H9 (cell line): ENCODE measurements at regions not wholly inside any gene's neighbourhood (a gene's known extent, or its start where the extent isn't known, plus 50 kb on each side); places are given as distances from the start of the nearest gene placed in this dataset.

Source experiments
- DNase-seq: peaks from one replicate; pipeline ENCODE4 v3.0.0-alpha.2; 2017
- H2AFZ ChIP-seq: one replicate; pipeline ENCODE4 v1.6.1; 2013; ENCODE audit warnings: mild to moderate bottlenecking, low read length, control low read depth, moderate library complexity
- H2AK5ac ChIP-seq: 2 replicates; pipeline ENCODE4 v1.6.1; 2013; ENCODE audit warnings: low read length, control low read depth, mixed read lengths; ENCODE audit not compliant: insufficient read length
- H2BK120ac ChIP-seq: one replicate; pipeline ENCODE4 v1.6.1; 2013; ENCODE audit warnings: low read depth, mild to moderate bottlenecking, low read length, control low read depth, inconsistent platforms; ENCODE audit not compliant: poor library complexity, severe bottlenecking
- H2BK12ac ChIP-seq: 2 replicates; pipeline ENCODE4 v1.6.1; 2013; ENCODE audit warnings: low read length, control low read depth, mixed read lengths, low read depth; ENCODE audit not compliant: insufficient read length
- H2BK15ac ChIP-seq: 2 replicates; pipeline ENCODE4 v1.6.1; 2013; ENCODE audit warnings: low read depth, low read length, control low read depth
- H2BK20ac ChIP-seq: one replicate; pipeline ENCODE4 v1.6.1; 2013; ENCODE audit warnings: low read depth, mild to moderate bottlenecking, low read length, control low read depth, inconsistent platforms; ENCODE audit not compliant: poor library complexity, severe bottlenecking
- H2BK5ac ChIP-seq: 2 replicates; pipeline ENCODE4 v1.6.1; 2013; ENCODE audit warnings: low read length, control low read depth, mixed read lengths; ENCODE audit not compliant: insufficient read length
- H3K14ac ChIP-seq: 2 replicates; pipeline ENCODE4 v1.6.1; 2013; ENCODE audit warnings: low read length, control low read depth; ENCODE audit not compliant: insufficient read depth
- H3K18ac ChIP-seq: 2 replicates; pipeline ENCODE4 v1.6.1; 2013; ENCODE audit warnings: low read depth, mild to moderate bottlenecking, mixed read lengths, low read length, control low read depth; ENCODE audit not compliant: insufficient read length
- H3K23ac ChIP-seq: 2 replicates; pipeline ENCODE4 v1.6.1; 2013; ENCODE audit warnings: low read length, control low read depth, mixed read lengths, low read depth; ENCODE audit not compliant: insufficient read length
- H3K23me2 ChIP-seq: 2 replicates; pipeline ENCODE4 v1.6.1; 2013; ENCODE audit warnings: low read depth, mild to moderate bottlenecking, mixed read lengths, low read length, control low read depth; ENCODE audit not compliant: insufficient read length, poor library complexity, severe bottlenecking
- H3K27ac ChIP-seq: 2 replicates; pipeline ENCODE4 v1.5.1; 2013; ENCODE audit warnings: low read length, control low read depth, mixed read lengths, low read depth; ENCODE audit not compliant: insufficient read length
- H3K27me3 ChIP-seq: 2 replicates; pipeline ENCODE4 v1.6.1; 2013; ENCODE audit warnings: low read length, control low read depth, inconsistent platforms; ENCODE audit not compliant: insufficient read depth
- H3K4ac ChIP-seq: 2 replicates; pipeline ENCODE4 v1.6.1; 2013; ENCODE audit warnings: low read depth, mild to moderate bottlenecking, control low read depth, inconsistent platforms, low read length, moderate library complexity
- H3K4me1 ChIP-seq: 2 replicates; pipeline ENCODE4 v1.6.1; 2013; ENCODE audit warnings: low read length, control low read depth, inconsistent platforms; ENCODE audit not compliant: insufficient read depth
- H3K4me2 ChIP-seq: 2 replicates; pipeline ENCODE4 v1.6.1; 2013; ENCODE audit warnings: low read length, control low read depth, mixed read lengths; ENCODE audit not compliant: insufficient read length, insufficient read depth
- H3K56ac ChIP-seq: 2 replicates; pipeline ENCODE4 v1.6.1; 2013; ENCODE audit warnings: low read depth, mild to moderate bottlenecking, mixed read lengths, low read length, control low read depth; ENCODE audit not compliant: insufficient read length
- H3K79me1 ChIP-seq: 2 replicates; pipeline ENCODE4 v1.6.1; 2013; ENCODE audit warnings: low read depth, mild to moderate bottlenecking, moderate library complexity, low read length, control low read depth, inconsistent platforms; ENCODE audit not compliant: insufficient read depth, poor library complexity, severe bottlenecking
- H3K79me2 ChIP-seq: 2 replicates; pipeline ENCODE4 v1.6.1; 2013; ENCODE audit warnings: low read length, control low read depth, inconsistent platforms; ENCODE audit not compliant: insufficient read depth
- H3K9ac ChIP-seq: 2 replicates; pipeline ENCODE4 v1.6.1; 2013; ENCODE audit warnings: low read length, control low read depth, mixed read lengths; ENCODE audit not compliant: insufficient read length; ENCODE audit errors: extremely low read depth
- H3K9me3 ChIP-seq: one replicate; pipeline ENCODE4 v1.6.1; 2013; ENCODE audit warnings: low read depth, low read length, inconsistent platforms; ENCODE audit not compliant: control insufficient read depth
- H3T11ph ChIP-seq: one replicate; pipeline ENCODE4 v1.6.1; 2013; ENCODE audit warnings: mild to moderate bottlenecking, low read length, control low read depth, inconsistent platforms
- H4K20me1 ChIP-seq: one replicate; pipeline ENCODE4 v1.6.1; 2013; ENCODE audit not compliant: control insufficient read depth, insufficient read length, insufficient read depth
- H4K5ac ChIP-seq: 2 replicates; pipeline ENCODE4 v1.6.1; 2013; ENCODE audit warnings: low read depth, mild to moderate bottlenecking, mixed read lengths, low read length, control low read depth; ENCODE audit not compliant: insufficient read length
- H4K8ac ChIP-seq: replicated peaks from 2 replicates; pipeline ENCODE4 v1.6.1; 2013; ENCODE audit warnings: low read length, control low read depth, mixed read lengths, low read depth; ENCODE audit not compliant: insufficient read length
- H4K91ac ChIP-seq: 2 replicates; pipeline ENCODE4 v1.6.1; 2013; ENCODE audit warnings: low read depth, mild to moderate bottlenecking, moderate library complexity, mixed read lengths, low read length, control low read depth; ENCODE audit not compliant: insufficient read length
- H3K27ac Mint-ChIP-seq, 3 experiments: 2 replicates in 2 of 3; 3 replicates in 1 of 3; pipeline ENCODE4 v1.8.0; 2020 to 2021; ENCODE audit warnings: mixed read lengths in 3 of 3, mild to moderate bottlenecking in 1 of 3, moderate library complexity in 1 of 3
- H3K27me3 Mint-ChIP-seq: 2 replicates; pipeline ENCODE4 v1.8.0; 2021; ENCODE audit warnings: low read depth, mild to moderate bottlenecking, moderate library complexity, mixed read lengths
- H3K36me3 Mint-ChIP-seq, 3 experiments: 2 replicates in 2 of 3; 3 replicates in 1 of 3; pipeline ENCODE4 v1.8.0; 2020 to 2021; ENCODE audit warnings: low read depth in 3 of 3, mixed read lengths in 3 of 3; ENCODE audit not compliant: insufficient read depth in 1 of 3
- H3K4me1 Mint-ChIP-seq, 2 experiments: 2 replicates each; pipeline ENCODE4 v1.8.0; 2020; ENCODE audit warnings: mixed read lengths in 2 of 2
- H3K4me3 Mint-ChIP-seq, 2 experiments: 2 replicates in 1 of 2; 3 replicates in 1 of 2; pipeline ENCODE4 v1.8.0; 2020 to 2021; ENCODE audit warnings: mild to moderate bottlenecking in 2 of 2, mixed read lengths in 2 of 2, moderate library complexity in 1 of 2
- H3K9me3 Mint-ChIP-seq, 2 experiments: 2 replicates in 1 of 2; 3 replicates in 1 of 2; pipeline ENCODE4 v1.8.0; 2020; ENCODE audit warnings: mild to moderate bottlenecking in 2 of 2, mixed read lengths in 2 of 2, moderate library complexity in 1 of 2
- CTCF ChIP-seq: fragments of 200-600 bp; sonication (generic); conservative IDR thresholded peaks from 3 replicates; pipeline ENCODE4 v1.8.0; 2021; ENCODE audit warnings: antibody characterized with exemption, mild to moderate bottlenecking
- WGBS: extraction: QIAGEN DNeasy Blood & Tissue Kit; methylation state at CpG from one replicate; pipeline ENCODE4 v1.1.7; 2013; ENCODE audit warnings: missing lambda C conversion rate, low lambda C conversion rate, mixed read lengths; ENCODE audit not compliant: insufficient read length; ENCODE audit errors: extremely low coverage; 5-methylcytosine and 5-hydroxymethylcytosine counted together

DNA sequence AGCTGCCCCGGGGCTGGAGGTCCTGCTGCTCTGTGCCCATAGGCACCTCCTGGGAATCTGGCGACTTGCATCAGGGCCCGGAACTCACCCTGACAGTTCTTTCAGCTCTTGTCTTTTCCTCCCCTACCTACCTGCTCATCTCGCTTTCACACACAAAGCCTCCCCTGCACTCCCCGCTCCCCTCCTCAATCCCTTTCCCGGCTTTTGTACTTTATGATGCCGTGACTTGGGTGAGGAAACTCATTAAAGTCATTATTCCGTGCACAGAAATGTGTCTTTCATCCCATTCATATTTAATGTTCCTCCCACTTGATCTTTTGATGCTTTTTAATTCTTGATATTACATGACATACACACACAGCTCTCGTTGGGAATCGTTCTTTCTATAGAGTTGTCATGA lies 218.6 kb downstream of the RPS24 start:
- no peak overlapping the region for H2AK5ac ChIP-seq
- no peaks in the 10 kb centered on the region for H3K79me1 ChIP-seq
- Mint-ChIP-seq H3K27ac (no peak overlapping the region), H3K27me3 (no peaks in the 10 kb centered on the region; the same call in 1 of the 2 replicates), H3K9me3 (no peaks in the 10 kb centered on the region), H3K36me3 (no peaks in the 10 kb centered on the region; a peak in 1 of 7 replicates), H3K4me3 (no peak overlapping the region), H3K4me1 (peaks cover 7 to 9% of the 10 kb centered on the region in 2 experiments)
- H4K8ac ChIP-seq: no peak overlapping the region
- no peaks in the 10 kb centered on the region for H4K20me1 ChIP-seq
- H3K9ac ChIP-seq: no peak overlapping the region
- no peak for DNase-seq
- no peaks in the 10 kb centered on the region for H3K4me1 ChIP-seq
- no peak overlapping the region for H2BK15ac ChIP-seq
- no peaks in the 10 kb centered on the region for H3K23me2 ChIP-seq
- H3K4ac ChIP-seq: no peak overlapping the region
- H3K14ac ChIP-seq: no peak overlapping the region
- no CpG with 5 or more reads among the region's 10 CpGs for WGBS
- no peak overlapping the region for H3T11ph ChIP-seq
- H2BK5ac ChIP-seq: no peak overlapping the region
- no peaks in the 10 kb centered on the region for H3K27me3 ChIP-seq
- H3K4me2 ChIP-seq: no peak overlapping the region
- H2AFZ ChIP-seq: no peak overlapping the region
- no peak overlapping the region for H3K56ac ChIP-seq
- no peaks in the 10 kb centered on the region for H3K9me3 ChIP-seq
- H3K18ac ChIP-seq: no peak overlapping the region
- H2BK20ac ChIP-seq: no peak overlapping the region
- no peak overlapping the region for H3K23ac ChIP-seq
- no peak overlapping the region for H3K27ac ChIP-seq
- H3K79me2 ChIP-seq: no peaks in the 10 kb centered on the region
- no peak overlapping the region for H4K91ac ChIP-seq
- no peak overlapping the region for H2BK12ac ChIP-seq
- no peak for TF ChIP-seq CTCF
- no peak overlapping the region for H4K5ac ChIP-seq
- no peak overlapping the region for H2BK120ac ChIP-seq
